ENCODE measurements at regions not wholly inside any gene's neighbourhood (a gene's known extent, or its start where the extent isn't known, plus 50 kb on each side); places are given as distances from the start of the nearest gene placed in this dataset.

DNA sequence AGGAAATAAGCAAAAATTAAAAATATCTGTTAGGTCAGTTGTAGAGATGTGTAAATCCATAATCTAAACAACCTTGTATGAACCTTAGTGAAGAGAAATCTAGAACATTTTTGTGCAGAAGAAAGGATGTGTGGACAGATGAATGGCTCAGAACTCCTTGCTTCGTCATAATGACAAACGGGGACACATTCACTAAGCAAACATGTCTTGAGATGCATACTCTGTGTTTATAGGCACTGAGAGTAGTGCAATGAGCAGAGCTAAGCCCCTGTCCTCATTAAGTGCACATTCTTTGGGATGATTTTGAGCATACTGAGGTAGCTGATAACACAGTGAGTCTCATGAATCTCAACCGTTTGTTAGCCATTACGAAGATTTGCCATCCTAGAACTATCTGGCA, 360.6 kb upstream of the ANKRD30A start:
- DNase-seq (ENCODE audit: low spot score): no peak
- TF ChIP-seq CTCF (conservative IDR thresholded peaks at IDR 0.05; ENCODE audit: low read depth): no peak
- ChIA-PET POLR2A (ENCODE audit: low non-redundant PET) (no interaction called here), CTCF (no interaction called here)
- no peak overlapping the region for H3K27ac ChIP-seq

- CTCF ChIA-PET: no interaction called here
- H3K27ac ChIP-seq: no peak overlapping the region
- POLR2A ChIA-PET (ENCODE audit: low non-redundant PET): interaction anchor here (0.7 kb wide), 1 partner anchor 1152 kb away, joined by 6 read pairs; no protein-coding TSS in a partner anchor
- no peak for DNase-seq (ENCODE audit: low spot score)
- TF ChIP-seq CTCF (conservative IDR thresholded peaks at IDR 0.05; ENCODE audit: low read depth): no peak
Observed at GRCh38 chr10:36761121-36761520, 364.3 kb upstream of the ANKRD30A start.

DNA sequence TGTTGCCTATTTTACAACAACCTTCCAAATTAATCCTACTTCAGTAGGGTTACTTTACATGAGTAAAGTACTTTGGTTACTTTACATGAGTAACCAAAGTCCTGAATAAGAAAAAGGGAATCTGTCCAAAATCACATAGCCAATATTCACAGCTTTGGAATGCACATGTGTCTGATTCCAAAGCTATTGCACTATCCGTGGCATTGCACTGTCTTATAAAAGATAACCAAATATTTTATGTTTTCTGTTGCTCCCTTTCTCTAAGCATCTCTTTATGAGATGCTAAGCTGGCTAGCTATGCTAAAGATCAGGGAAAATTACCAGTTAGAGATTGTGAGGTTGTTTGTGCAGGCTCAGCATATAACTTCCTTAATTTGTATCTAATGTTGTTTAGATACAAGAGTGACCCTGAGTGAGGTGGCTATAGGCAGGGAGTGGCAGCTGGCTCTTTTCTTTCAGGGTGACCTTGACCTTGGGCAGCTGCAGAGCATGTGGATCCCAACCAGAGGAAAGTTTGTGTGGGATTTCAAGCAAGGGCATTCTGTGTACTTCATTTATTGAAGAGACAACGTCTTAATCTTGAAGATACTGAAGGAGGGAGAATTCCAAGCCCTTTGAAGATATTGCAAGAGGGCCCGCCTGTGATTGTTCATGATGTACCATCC, 366.1 kb upstream of the ANKRD30A start:
- ChIA-PET CTCF (no interaction called here), POLR2A (ENCODE audit: low non-redundant PET) (no interaction called here)
- peak; percentile 55 for DNase-seq (ENCODE audit: low spot score)
- H3K27ac ChIP-seq: no peak overlapping the region
- TF ChIP-seq CTCF (conservative IDR thresholded peaks at IDR 0.05; ENCODE audit: low read depth): no peak

- ChIA-PET POLR2A (ENCODE audit: low non-redundant PET) (no interaction called here), CTCF (no interaction called here)
- no peak for DNase-seq (ENCODE audit: low spot score)
- TF ChIP-seq CTCF (conservative IDR thresholded peaks at IDR 0.05; ENCODE audit: low read depth): no peak
- no peak overlapping the region for H3K27ac ChIP-seq
Observed at GRCh38 chr10:36748128-36748871, 377.1 kb upstream of the ANKRD30A start.

DNA sequence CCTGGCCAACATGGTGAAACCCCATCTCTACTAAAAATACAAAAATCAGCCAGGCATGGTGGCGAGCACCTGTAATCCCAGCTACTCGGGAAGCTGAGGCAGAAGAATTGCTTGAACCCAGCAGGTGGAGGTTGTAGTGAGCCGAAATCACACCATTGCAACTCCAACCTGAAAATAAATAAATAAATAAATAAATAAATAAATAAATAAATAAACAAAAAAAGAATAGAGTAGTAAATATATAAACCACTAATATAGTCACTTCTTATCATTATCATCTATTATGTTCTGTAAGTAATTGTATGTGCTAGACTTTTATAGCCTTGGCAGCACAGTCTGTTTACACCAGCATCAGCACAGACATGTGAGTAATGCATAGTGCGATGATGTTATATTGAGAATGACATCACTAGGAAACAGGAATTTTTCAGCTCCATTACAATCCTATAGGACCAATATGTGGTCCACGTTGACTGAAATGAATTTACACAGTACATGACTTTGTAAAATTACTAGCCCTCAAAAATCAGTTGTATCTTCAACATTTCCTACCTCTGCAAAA, 385.4 kb upstream of the ANKRD30A start:
- H3K27ac ChIP-seq: no peak overlapping the region
- no peak for DNase-seq (ENCODE audit: low spot score)
- ChIA-PET POLR2A (ENCODE audit: low non-redundant PET) (no interaction called here), CTCF (interaction anchor here (0.6 kb wide), 3 partner anchors 343 to 1834 kb away, joined by 3 to 6 read pairs (median 4); no protein-coding TSS in a partner anchor)
- TF ChIP-seq CTCF (conservative IDR thresholded peaks at IDR 0.05; ENCODE audit: low read depth): no peak

- CTCF ChIA-PET: interaction anchor here (0.6 kb wide), 3 partner anchors 41 to 1404 kb away, joined by 3 to 6 read pairs (median 4); no protein-coding TSS in a partner anchor
- POLR2A ChIA-PET (ENCODE audit: low non-redundant PET): no interaction called here
Observed at GRCh38 chr10:36738738-36739431, 386.5 kb upstream of the ANKRD30A start.

More at GRCh38 chr10:36738738-36739431, 386.5 kb upstream of the ANKRD30A start:
- no peak overlapping the region for H3K27ac ChIP-seq
- DNase-seq (ENCODE audit: low spot score): no peak
- TF ChIP-seq CTCF (conservative IDR thresholded peaks at IDR 0.05; ENCODE audit: low read depth): no peak

All from RWPE1 (cell line).